Stimulated activated CD8-positive, alpha-beta memory T cell treated with anti-CD3 and anti-CD28 coated beads, Interleukin-7, amount 100 ng/mL, for 4 hours (primary cell): ENCODE measurements at regions not wholly inside any gene's neighbourhood (a gene's known extent, or its start where the extent isn't known, plus 50 kb on each side); places are given as distances from the start of the nearest gene placed in this dataset.

Experiments
- DNase-seq, 2 donors: peaks; one replicate each; pipeline ENCODE4 v3.0.0-alpha.2; 2020; ENCODE audit warnings: low read depth in 2 of 2

DNA sequence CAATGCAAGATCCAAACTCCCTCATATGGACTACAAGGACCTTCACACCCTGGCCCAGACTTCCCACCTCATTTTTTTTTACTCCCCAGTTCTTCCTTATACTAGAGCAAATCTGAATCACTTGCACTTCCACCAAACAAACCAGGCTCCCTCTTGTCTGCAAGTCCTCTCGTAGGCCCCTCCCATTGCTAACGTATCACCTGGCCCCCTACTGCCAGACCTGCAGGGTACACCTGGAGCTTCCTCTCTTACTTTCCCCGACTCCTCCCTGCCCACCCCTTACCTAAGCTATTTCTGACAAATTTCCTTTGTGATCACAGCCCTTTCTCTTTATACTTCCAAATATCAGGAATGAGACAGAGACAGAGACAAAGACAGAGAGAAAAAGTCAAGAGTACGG is 463.9 kb downstream of the GALC start:
- DNase-seq = no peak

DNA sequence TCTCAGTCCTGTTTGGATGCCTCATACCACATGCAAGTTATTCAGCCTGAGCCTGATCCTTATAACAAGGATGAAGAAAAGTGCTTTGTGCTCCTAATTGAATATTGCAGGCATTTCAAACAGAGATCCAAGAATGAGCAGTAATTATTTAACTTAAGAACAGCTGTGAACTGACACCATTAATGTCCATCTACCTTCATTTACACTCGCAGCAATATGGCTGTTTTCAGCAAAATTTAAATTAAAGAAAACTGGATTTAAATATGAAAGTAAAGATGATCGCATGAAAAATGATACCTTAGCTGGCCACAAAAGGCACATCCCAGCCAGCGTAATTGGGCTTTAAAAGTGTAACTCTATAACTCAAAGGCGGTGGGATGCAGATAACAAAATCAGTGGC is 466.3 kb downstream of the GALC start:
- DNase-seq = no peak

DNA sequence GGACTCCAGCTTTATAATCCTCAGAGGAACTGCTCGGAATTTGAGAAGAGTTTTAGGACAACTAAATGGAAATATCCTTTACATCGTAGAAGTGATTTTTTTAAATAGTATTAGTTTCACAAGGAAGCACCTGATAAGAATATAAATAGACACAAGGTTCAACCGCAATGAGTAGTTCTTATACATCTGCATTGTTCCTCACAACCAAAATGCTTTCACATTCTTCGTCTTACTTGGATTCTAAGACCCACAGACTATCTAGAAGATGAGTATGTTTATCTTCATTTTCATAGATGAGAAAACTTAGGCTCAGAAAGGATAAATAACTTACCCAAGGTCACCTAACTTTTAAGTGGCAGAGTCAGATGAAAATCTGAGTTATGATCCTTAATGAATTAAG is 469.0 kb downstream of the GALC start:
- DNase-seq = no peak

GRCh38 chr14:87522575-87522974 is 470.4 kb downstream of the GALC start:
- no peak for DNase-seq

DNA sequence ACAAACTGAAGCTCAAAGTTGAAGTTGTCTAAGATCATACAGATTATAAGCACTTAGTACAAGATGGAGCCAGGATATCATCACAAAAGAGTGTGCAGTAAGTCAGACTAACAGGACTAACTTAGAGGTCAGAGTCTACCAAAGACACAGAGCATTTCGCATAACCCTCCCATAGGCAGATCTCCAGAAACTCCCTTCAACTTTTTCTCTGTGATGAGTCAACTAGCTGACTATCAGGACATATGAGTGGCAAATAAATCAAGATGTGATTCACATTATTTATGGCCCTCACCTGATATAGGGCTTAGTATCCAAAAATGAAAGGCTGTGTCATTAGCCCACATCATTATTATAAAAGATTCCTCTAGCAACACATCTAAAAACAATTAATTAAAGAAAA is 484.6 kb downstream of the GALC start:
- no peak for DNase-seq

GRCh38 chr14:87503711-87504110 is 489.3 kb downstream of the GALC start:
- no peak for DNase-seq

DNA sequence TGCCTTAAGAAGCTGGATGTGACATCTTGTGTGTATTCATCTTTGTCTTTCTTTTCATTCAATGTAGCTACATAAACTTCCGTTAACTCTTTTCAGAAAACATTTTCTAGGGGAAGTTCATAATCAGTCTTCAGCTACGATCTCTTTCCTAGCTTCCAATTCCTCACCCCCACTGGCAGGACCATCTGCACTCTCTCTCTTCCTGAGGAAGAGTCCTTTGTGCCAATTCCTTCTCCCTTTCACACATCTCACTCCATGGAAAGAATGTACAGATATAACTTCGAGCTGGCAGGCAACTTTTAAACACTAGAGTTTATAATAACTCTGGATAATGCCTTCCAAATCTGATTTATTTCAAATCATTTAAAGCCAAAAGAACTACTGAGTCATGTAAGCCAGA is 495.7 kb downstream of the GALC start:
- DNase-seq = no peak

DNA sequence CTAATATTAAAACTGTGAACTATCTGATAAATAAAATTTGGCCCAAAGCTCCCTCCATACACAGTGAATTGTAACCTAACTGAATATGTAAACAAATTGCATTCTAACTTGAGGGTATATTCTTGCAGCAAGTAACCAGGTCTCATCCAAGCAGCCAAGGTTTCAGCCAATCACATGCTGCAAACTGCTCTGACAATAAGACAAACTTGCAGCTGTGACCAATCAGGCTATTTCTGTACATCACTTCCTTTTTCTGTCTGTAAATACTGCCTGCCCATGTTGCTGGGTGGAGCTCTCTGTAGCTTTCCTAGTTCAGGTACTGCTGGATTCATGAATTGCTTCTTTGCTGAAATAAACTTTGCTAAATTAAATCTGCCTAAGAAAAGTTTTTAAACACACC is 499.0 kb downstream of the GALC start:
- no peak for DNase-seq

GRCh38 chr14:87492561-87492960 is 500.4 kb downstream of the GALC start:
- DNase-seq = no peak

GRCh38 chr14:87491816-87492215 is 501.2 kb downstream of the GALC start:
- DNase-seq = no peak

DNA sequence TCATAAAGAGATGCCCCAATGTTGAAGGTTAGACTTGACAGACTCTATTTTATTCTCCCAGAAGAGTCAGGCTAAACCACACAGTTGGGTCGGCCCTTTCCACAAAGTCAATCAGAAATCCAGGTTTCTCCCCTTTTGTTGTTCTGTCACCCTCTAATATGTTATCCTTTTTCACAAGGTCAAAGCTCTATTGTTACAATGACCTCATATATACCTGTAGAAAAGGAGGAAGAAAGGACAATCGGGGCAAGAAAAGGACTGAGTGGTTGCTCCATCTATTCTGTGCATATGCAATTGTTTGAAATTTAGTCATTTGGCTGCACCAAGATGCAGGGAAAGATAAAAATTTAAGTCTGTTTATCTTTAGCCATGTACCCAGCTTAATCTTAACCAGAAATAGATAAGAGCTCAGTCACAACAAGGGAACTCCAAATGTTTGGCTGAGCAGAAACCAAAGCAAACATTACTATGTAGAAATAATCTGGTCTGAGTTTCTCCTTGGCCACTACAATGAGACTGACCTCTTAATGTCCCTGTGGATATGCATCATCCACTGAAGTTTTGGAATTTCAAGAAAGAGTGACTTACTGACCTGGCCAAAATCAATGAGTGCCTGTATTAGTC is 503.7 kb downstream of the GALC start:
- DNase-seq = no peak

DNA sequence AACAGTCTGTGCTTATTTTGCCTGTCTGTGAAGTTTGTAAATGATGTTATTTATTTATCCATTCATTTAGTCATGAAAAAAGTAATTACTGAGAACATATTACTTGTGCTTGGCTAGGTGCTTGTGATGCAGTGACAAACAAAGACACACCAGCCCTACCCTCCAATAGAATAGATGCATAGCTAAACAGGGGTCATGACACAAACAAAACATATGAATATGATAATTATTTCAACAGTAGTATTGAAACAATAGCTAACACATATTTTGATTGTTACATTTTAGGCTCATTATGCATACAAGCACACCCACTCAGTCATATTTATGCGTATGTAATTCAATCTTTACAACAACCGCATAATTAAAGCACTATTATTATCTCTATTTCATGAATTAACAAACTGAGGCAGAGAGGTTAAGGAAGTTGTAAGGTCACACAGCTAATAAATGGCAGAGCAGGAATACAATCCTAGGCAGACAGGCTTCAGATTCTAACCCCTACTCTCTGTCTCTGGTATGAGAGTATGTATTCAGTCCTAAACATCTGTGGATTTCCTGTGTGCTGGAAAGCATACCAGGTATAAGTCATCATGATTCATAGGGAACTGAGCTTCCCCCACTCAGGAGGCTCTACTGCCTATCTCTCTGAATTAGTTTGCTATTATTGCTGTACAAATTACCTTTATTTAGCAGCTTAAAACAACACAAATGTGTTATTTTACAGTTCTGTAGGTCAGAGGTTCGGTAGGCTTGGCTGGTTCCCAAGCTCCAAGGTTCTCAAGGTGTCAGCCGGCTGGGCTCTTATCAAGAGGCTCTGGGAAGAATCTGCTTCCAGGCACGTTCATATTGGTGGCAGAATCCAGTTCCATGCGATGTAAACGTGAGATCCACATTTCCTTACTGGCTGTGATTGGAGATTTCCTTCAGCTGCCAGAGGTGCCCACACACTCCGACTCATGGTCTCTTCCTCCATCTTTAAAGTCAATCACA is 509.4 kb downstream of the GALC start:
- DNase-seq = no peak

- no peak for DNase-seq
These were observed 524.5 kb downstream of the GALC start for GRCh38 chr14:87468531-87468930.

DNA sequence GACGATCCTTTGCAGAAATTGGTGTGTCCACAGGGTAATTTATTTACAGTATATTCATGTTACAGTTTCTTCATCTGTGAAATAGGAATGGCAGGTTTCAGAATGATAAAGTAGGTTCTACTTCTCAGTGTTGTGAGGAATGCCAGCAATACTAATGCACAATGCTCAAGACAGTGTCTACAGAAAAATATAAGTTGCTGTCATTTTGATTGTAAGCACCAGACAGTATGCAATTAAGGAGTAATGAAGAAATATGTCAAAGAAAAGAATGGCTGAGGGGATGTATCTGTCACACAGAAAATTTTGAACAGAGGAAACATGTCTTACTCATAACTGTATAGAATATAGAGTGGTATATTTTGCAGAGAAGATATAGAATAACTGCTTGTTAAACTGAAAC is 525.4 kb downstream of the GALC start:
- DNase-seq = no peak

DNA sequence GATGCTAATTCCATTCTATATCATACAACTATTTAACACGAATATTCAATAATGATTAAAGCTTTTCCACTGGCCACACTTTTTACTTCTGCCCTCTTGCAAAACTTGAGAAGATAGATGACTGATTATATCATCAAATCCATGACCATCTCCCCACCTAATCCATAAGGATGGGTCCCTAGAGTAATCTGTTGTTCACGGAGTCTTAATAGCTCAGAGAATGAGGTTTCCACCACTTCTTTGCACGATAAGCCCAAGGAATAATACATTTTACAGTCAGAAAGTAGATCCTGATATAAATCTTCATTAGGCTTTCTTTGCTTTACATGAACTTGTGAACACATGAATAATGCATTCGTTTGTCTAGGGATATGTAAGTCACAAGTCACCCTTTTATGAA is 527.2 kb downstream of the GALC start:
- no peak for DNase-seq

DNA sequence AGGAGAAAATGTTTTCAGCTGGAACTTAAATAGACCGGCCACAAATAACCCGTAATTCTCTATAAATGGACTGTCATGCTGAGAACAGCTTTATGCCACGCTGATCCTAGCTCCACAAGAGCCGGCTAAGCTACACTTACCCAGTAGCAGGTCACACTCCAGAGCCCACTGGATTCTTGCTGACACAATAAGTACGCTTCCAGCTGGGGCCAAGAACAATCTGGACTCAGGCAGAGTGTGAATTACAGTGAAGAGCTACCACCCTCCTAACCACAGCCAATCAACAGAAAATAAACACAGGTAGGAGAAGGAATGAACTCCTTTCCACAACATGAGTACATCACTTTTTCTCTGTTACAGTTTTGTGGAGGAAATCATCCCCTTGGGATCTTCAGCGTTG is 531.3 kb downstream of the GALC start:
- DNase-seq = no peak

GRCh38 chr14:87457720-87458119 is 535.3 kb downstream of the GALC start:
- DNase-seq = no peak

DNA sequence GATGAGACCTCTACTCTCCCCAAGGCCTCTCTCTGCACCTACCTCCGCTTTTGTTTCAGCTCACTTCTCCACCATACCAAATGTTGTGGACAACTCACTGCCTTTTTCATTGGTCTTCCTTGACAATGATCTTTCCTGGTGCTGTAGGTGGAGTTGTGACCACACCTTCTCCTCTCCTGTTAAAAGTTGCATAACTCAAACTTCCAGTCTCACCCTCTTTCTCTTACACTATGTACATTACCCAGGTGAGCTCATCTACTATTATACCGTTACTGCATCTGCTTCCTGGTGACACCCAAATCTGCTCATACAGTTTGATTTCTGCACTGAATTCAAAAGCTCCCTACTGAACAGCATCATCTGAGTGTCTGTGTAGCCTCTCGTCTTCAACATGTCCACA is 542.8 kb downstream of the GALC start:
- DNase-seq = no peak

DNA sequence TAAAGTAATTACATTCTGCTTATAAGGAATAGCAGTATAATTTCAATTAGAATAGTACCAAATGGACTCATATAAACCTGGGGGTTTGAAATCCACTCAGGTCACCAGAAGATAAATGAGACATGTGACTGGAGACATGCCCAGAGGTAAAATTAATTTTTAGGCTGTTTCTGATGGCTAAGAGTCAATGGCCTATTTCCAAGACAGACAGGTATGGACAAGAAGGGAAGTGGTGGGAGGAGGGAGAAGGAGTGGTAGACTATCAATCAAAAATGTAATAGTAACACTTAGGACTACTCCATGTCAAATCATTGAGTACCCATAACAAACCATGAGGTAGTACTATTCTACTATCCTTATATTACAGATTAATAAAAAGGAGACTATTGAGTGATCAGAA is 544.0 kb downstream of the GALC start:
- no peak for DNase-seq

- DNase-seq = no peak
These were observed 549.2 kb downstream of the GALC start for GRCh38 chr14:87443787-87444186.

DNA sequence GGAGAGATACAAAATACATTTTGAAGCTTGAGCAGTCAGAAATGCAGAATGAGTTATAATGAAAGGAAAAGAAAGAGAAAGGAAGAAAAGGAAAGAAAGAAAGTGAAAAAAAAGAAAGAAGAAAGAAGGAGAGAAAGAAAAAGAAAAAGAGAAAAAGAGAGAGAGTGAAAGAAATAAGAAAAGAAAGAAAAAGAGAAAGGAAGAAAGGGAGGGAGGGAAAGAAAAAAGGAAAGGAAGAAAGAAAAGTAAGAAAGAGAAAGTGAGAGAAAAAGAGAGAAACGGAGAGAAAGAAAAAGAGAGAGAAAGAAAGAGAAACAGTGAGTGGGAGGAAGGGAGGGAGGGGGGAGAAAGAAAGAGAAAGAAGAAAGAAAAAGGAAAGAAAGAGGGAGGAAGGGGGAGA is 549.9 kb downstream of the GALC start:
- no peak for DNase-seq

- no peak for DNase-seq
These were observed 555.8 kb downstream of the GALC start for GRCh38 chr14:87437158-87437557.

- DNase-seq = no peak
These were observed 558.3 kb downstream of the GALC start for GRCh38 chr14:87434680-87435079.
